Left ventricle myocardium superior (tissue), 1 donor: ENCODE measurements at regions not wholly inside any gene's neighbourhood (a gene's known extent, or its start where the extent isn't known, plus 50 kb on each side); places are given as distances from the start of the nearest gene placed in this dataset.
"Not testable (repeated sequence)": the region's sequence is repeated elsewhere in the genome, so short reads cannot be mapped to it uniquely, and the experiment has no call there.

Source experiments
- ATAC-seq: fragments of 200-7000 bp; cut with Tn5 transposase; one replicate; pipeline ENCODE4 v1.9.1; 2020; ENCODE audit warnings: mild to moderate bottlenecking, moderate library complexity
- DNase-seq: peaks from one replicate; pipeline ENCODE4 v3.0.0-alpha.2; 2020
- intact Hi-C: fragments of 100-400 bp; cut with micrococcal nuclease; formaldehyde crosslinking; loops from one replicate; pipeline ENCODE4 v1.11.0; 2022
- donor health status: DM: no; HTN: yes; CAD: no; lungs with severe emphysema.

- DNase-seq, result no peak
- no peak for ATAC-seq
- intact Hi-C loops, result no loop called here
These were observed 377.0 kb downstream of the TCERG1L start for GRCh38 chr10:130934293-130935127.

- intact Hi-C loops, result no loop called here
- DNase-seq (no peak), ATAC-seq (peak; percentile 59)
These were observed 376.4 kb downstream of the TCERG1L start for GRCh38 chr10:130935128-130935439.

- ATAC-seq, result no peak
- intact Hi-C loops, result no loop called here
- DNase-seq, result no peak
These were observed 375.5 kb downstream of the TCERG1L start for GRCh38 chr10:130935897-130936550.

- intact Hi-C loops, result no loop called here
- ATAC-seq (no peak), DNase-seq (no peak)
These were observed 374.7 kb downstream of the TCERG1L start for GRCh38 chr10:130936851-130937250.

GRCh38 chr10:130938051-130938450, 373.5 kb downstream of the TCERG1L start:
- intact Hi-C loops, result no loop called here
- no peak for ATAC-seq
- no peak for DNase-seq

- ATAC-seq, DNase-seq, intact Hi-C loops: not testable (repeated sequence)
These were observed 372.6 kb downstream of the TCERG1L start for GRCh38 chr10:130938891-130939290.

- DNase-seq, result no peak
These were observed 369.6 kb downstream of the TCERG1L start for GRCh38 chr10:130941886-130942285.

GRCh38 chr10:130952086-130952485, 359.4 kb downstream of the TCERG1L start:
- intact Hi-C loops, result no loop called here
- no peak for DNase-seq
- ATAC-seq, result no peak

More at GRCh38 chr10:130941886-130942285, 369.6 kb downstream of the TCERG1L start:
- no peak for ATAC-seq
- intact Hi-C loops, result no loop called here

GRCh38 chr10:130954326-130954905, 357.1 kb downstream of the TCERG1L start:
- ATAC-seq (no peak), DNase-seq (no peak)
- intact Hi-C loops, result no loop called here

GRCh38 chr10:130956251-130956650, 355.3 kb downstream of the TCERG1L start:
- intact Hi-C loops, result no loop called here
- no peak for DNase-seq

GRCh38 chr10:130957423-130957822, 354.1 kb downstream of the TCERG1L start:
- no peak for ATAC-seq
- intact Hi-C loops, result no loop called here
- DNase-seq, result no peak

More at GRCh38 chr10:130956251-130956650, 355.3 kb downstream of the TCERG1L start:
- ATAC-seq, result no peak

GRCh38 chr10:130958003-130958402, 353.5 kb downstream of the TCERG1L start:
- intact Hi-C loops, result no loop called here
- ATAC-seq (no peak), DNase-seq (no peak)

- DNase-seq, result no peak
- ATAC-seq, result no peak
- intact Hi-C loops, result no loop called here
These were observed 352.4 kb downstream of the TCERG1L start for GRCh38 chr10:130958981-130959751.

GRCh38 chr10:130959752-130960195, 351.7 kb downstream of the TCERG1L start:
- ATAC-seq (no peak), DNase-seq (no peak)
- intact Hi-C loops, result no loop called here

GRCh38 chr10:130960531-130960930, 351.0 kb downstream of the TCERG1L start:
- no peak for DNase-seq
- intact Hi-C loops, result no loop called here
- ATAC-seq, result no peak

- DNase-seq, result no peak
- no peak for ATAC-seq
- intact Hi-C loops, result no loop called here
These were observed 349.8 kb downstream of the TCERG1L start for GRCh38 chr10:130961506-130962239.

- intact Hi-C loops, result no loop called here
- ATAC-seq, result no peak
- no peak for DNase-seq
These were observed 349.1 kb downstream of the TCERG1L start for GRCh38 chr10:130962240-130963051.

GRCh38 chr10:130963052-130963393, 348.5 kb downstream of the TCERG1L start:
- intact Hi-C loops, result no loop called here
- ATAC-seq (no peak), DNase-seq (no peak)
